Small intestine (tissue), 7 donors: ENCODE measurements at regions not wholly inside any gene's neighbourhood (a gene's known extent, or its start where the extent isn't known, plus 50 kb on each side); places are given as distances from the start of the nearest gene placed in this dataset.

Experiments used
- DNase-seq, 2 donors: peaks; one replicate each; pipeline versions ENCODE4 v3.0.0 to v3.0.0-alpha.2; 2013
- FAIRE-seq: peaks from 2 replicates; lab custom pipeline; 2012; peaks lifted over from hg19 to GRCh38; lab: Jason Lieb, UNC
- H3K27ac ChIP-seq, 3 donors: one replicate each; pipeline ENCODE4 v1.5.1; 2013; ENCODE audit warnings: low read length in 2 of 3, mild to moderate bottlenecking in 2 of 3, control low read depth in 1 of 3, inconsistent platforms in 1 of 3, low read depth in 1 of 3, moderate library complexity in 1 of 3
- H3K27me3 ChIP-seq, 3 donors: one replicate each; pipeline ENCODE4 v1.6.1; 2013; ENCODE audit warnings: low read length in 3 of 3, inconsistent platforms in 1 of 3; ENCODE audit not compliant: control insufficient read depth in 3 of 3, insufficient read depth in 3 of 3
- H3K36me3 ChIP-seq, 3 donors: one replicate each; pipeline ENCODE4 v1.6.1; 2013; ENCODE audit warnings: low read length in 3 of 3, inconsistent platforms in 1 of 3, low read depth in 1 of 3, mild to moderate bottlenecking in 1 of 3, moderate library complexity in 1 of 3; ENCODE audit not compliant: control insufficient read depth in 3 of 3, insufficient read depth in 2 of 3
- H3K4me1 ChIP-seq, 3 donors: one replicate each; pipeline ENCODE4 v1.6.1; 2013; ENCODE audit warnings: low read length in 2 of 3, inconsistent platforms in 1 of 3, low read depth in 1 of 3, mild to moderate bottlenecking in 1 of 3, moderate library complexity in 1 of 3; ENCODE audit not compliant: control insufficient read depth in 3 of 3, insufficient read depth in 2 of 3
- H3K4me3 ChIP-seq, 3 donors: one replicate each; pipeline ENCODE4 v1.5.1; 2013; ENCODE audit warnings: low read length in 3 of 3, control low read depth in 1 of 3, inconsistent platforms in 1 of 3, low read depth in 1 of 3, mild to moderate bottlenecking in 1 of 3, moderate library complexity in 1 of 3
- H3K9me3 ChIP-seq, 2 donors: one replicate each; pipeline ENCODE4 v1.6.1; 2013; ENCODE audit warnings: low read depth in 1 of 2, low read length in 1 of 2; ENCODE audit not compliant: control insufficient read depth in 2 of 2, insufficient read depth in 1 of 2
- WGBS, 3 donors: extraction: QIAGEN DNeasy Blood & Tissue Kit; methylation state at CpG; one replicate each; pipeline ENCODE4 v1.1.7; 2013; 5-methylcytosine and 5-hydroxymethylcytosine counted together
- donor health status: healthy with polysubstance abuse.
- donor health status: control.
- donor health status: control.
- donor health status: Bipolar disorder and iron deficiency.
- donor health status: healthy.

- no peaks in the 10 kb centered on the region for H3K36me3 ChIP-seq
- H3K27ac ChIP-seq = no peak overlapping the region
- peaks cover 0 to 2% (median 0%) of the 10 kb centered on the region in 3 donors for H3K27me3 ChIP-seq
- no peak for DNase-seq
- WGBS, 3 donors = 83 to 87% (median 85%) methylated on average over 21 of the region's 21 CpGs
- no peak overlapping the region for H3K4me3 ChIP-seq
- no peak for FAIRE-seq
- H3K4me1 ChIP-seq = peaks cover 0 to 6% (median 0%) of the 10 kb centered on the region in 3 donors
- no peaks in the 10 kb centered on the region for H3K9me3 ChIP-seq
Measured at GRCh38 chr11:134512571-134513538, 100.8 kb upstream of the B3GAT1 start.

- peaks cover 0 to 6% (median 0%) of the 10 kb centered on the region in 3 donors for H3K4me1 ChIP-seq
- no peak overlapping the region for H3K27ac ChIP-seq
- DNase-seq (no peak), FAIRE-seq (no peak)
- peaks cover 0 to 2% (median 0%) of the 10 kb centered on the region in 3 donors for H3K27me3 ChIP-seq
- no peaks in the 10 kb centered on the region for H3K9me3 ChIP-seq
- no peak overlapping the region for H3K4me3 ChIP-seq
- WGBS, 3 donors = 78 to 84% (median 84%) methylated on average over 7 of the region's 7 CpGs
- no peaks in the 10 kb centered on the region for H3K36me3 ChIP-seq
Measured at GRCh38 chr11:134512061-134512460, 100.0 kb upstream of the B3GAT1 start.

- WGBS, 3 donors = 93 to 95% (median 94%) methylated on average over 2 of the region's 2 CpGs
- DNase-seq = no peak
- Histone ChIP-seq H3K9me3 (no peaks in the 10 kb centered on the region), H3K4me1 (peaks cover 0 to 6% (median 0%) of the 10 kb centered on the region in 3 donors), H3K27ac (no peak overlapping the region), H3K4me3 (no peak overlapping the region), H3K36me3 (no peaks in the 10 kb centered on the region), H3K27me3 (peaks cover 0 to 2% (median 0%) of the 10 kb centered on the region in 3 donors)
- no peak for FAIRE-seq
Measured at GRCh38 chr11:134511255-134511654, 99.2 kb upstream of the B3GAT1 start.

- Histone ChIP-seq H3K36me3 (no peaks in the 10 kb centered on the region), H3K27me3 (peaks cover 0 to 2% (median 0%) of the 10 kb centered on the region in 3 donors), H3K27ac (no peak overlapping the region), H3K4me1 (peaks cover 0 to 2% (median 0%) of the 10 kb centered on the region in 3 donors), H3K4me3 (no peak overlapping the region), H3K9me3 (no peaks in the 10 kb centered on the region)
- DNase-seq = no peak
- WGBS, 3 donors = 75 to 81% (median 80%) methylated on average over 22 of the region's 22 CpGs
- FAIRE-seq = no peak
Measured at GRCh38 chr11:134510233-134511040, 98.4 kb upstream of the B3GAT1 start.

- H3K36me3 ChIP-seq = no peaks in the 10 kb centered on the region
- H3K27ac ChIP-seq = no peak overlapping the region
- H3K9me3 ChIP-seq = no peaks in the 10 kb centered on the region
- H3K4me3 ChIP-seq = no peak overlapping the region
- FAIRE-seq = no peak
- no peak for DNase-seq
- H3K27me3 ChIP-seq = peaks cover 0 to 2% (median 0%) of the 10 kb centered on the region in 3 donors
- WGBS, 3 donors = 79 to 86% (median 79%) methylated on average over 20 of the region's 20 CpGs
- no peaks in the 10 kb centered on the region for H3K4me1 ChIP-seq
Measured at GRCh38 chr11:134509381-134510232, 97.6 kb upstream of the B3GAT1 start.

- 84 to 89% (median 87%) methylated on average over 17 of the region's 17 CpGs for WGBS, 3 donors
- no peak overlapping the region for H3K4me3 ChIP-seq
- peaks cover 0 to 2% (median 0%) of the 10 kb centered on the region in 3 donors for H3K27me3 ChIP-seq
- FAIRE-seq (no peak), DNase-seq (no peak)
- H3K9me3 ChIP-seq = no peaks in the 10 kb centered on the region
- no peak overlapping the region for H3K27ac ChIP-seq
- H3K4me1 ChIP-seq = no peaks in the 10 kb centered on the region
- no peaks in the 10 kb centered on the region for H3K36me3 ChIP-seq
Measured at GRCh38 chr11:134508219-134508990, 96.4 kb upstream of the B3GAT1 start.

GRCh38 chr11:134506046-134506445 is 94.0 kb upstream of the B3GAT1 start:
- H3K27me3 ChIP-seq = no peaks in the 10 kb centered on the region
- H3K27ac ChIP-seq = no peak overlapping the region
- no peaks in the 10 kb centered on the region for H3K36me3 ChIP-seq
- H3K9me3 ChIP-seq = no peaks in the 10 kb centered on the region
- no peaks in the 10 kb centered on the region for H3K4me1 ChIP-seq
- no peak for FAIRE-seq
- no peak for DNase-seq
- WGBS, 3 donors = 85 to 89% (median 88%) methylated on average over 2 of the region's 2 CpGs
- H3K4me3 ChIP-seq = no peak overlapping the region
